ENCODE measurements at regions not wholly inside any gene's neighbourhood (a gene's known extent, or its start where the extent isn't known, plus 50 kb on each side); places are given as distances from the start of the nearest gene placed in this dataset.

- H3K36me3 ChIP-seq (replicated peaks), result no peaks in the 10 kb centered on the region
- in situ Hi-C loops (cut with MboI; ENCODE audit: low sequenced_read_pairs), result no loop called here
- no peak overlapping the region for H3K4me3 ChIP-seq
- H3K27me3 ChIP-seq (ENCODE audit: low read depth), result no peaks in the 10 kb centered on the region
- no peaks in the 10 kb centered on the region for H3K4me1 ChIP-seq
- no peak for DNase-seq (ENCODE audit: low spot score in 2 of 2)
- H3K9me3 ChIP-seq, result no peaks in the 10 kb centered on the region
Observed at GRCh38 chr19:29413435-29413834, 112.4 kb upstream of the VSTM2B start.

DNA sequence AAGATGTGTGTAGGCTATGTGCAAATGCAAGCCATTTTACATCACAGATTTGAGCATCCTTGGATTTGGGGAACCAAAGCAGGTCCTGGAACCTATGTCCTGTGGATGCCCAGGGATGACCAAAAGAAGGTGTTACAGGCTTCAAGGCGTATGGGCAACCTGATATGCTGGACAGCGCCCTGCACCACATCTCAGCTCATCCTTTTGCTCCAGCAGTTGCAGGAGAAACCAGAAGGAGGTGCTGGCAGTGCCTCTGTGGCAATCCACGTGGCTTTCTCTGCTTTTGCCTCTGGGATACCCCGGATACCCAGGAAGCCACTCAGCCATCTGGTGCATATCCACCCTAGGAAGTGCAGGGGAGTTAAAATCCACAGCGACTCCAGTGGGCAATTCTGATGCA, 110.3 kb upstream of the VSTM2B start:
- H3K4me3 ChIP-seq, result no peak overlapping the region
- in situ Hi-C loops (cut with MboI; ENCODE audit: low sequenced_read_pairs), result no loop called here
- no peaks in the 10 kb centered on the region for H3K27me3 ChIP-seq (ENCODE audit: low read depth)
- no peak for DNase-seq (ENCODE audit: low spot score in 2 of 2)
- H3K9me3 ChIP-seq, result no peaks in the 10 kb centered on the region
- H3K4me1 ChIP-seq, result no peaks in the 10 kb centered on the region
- no peaks in the 10 kb centered on the region for H3K36me3 ChIP-seq (replicated peaks)

- H3K36me3 ChIP-seq (replicated peaks), result no peaks in the 10 kb centered on the region
- no peak for DNase-seq (ENCODE audit: low spot score in 2 of 2)
- no peaks in the 10 kb centered on the region for H3K4me1 ChIP-seq
- no peaks in the 10 kb centered on the region for H3K27me3 ChIP-seq (ENCODE audit: low read depth)
- H3K4me3 ChIP-seq, result no peak overlapping the region
- H3K9me3 ChIP-seq, result no peaks in the 10 kb centered on the region
- in situ Hi-C loops (cut with MboI; ENCODE audit: low sequenced_read_pairs), result no loop called here
Observed at GRCh38 chr19:29417048-29417447, 108.7 kb upstream of the VSTM2B start.

DNA sequence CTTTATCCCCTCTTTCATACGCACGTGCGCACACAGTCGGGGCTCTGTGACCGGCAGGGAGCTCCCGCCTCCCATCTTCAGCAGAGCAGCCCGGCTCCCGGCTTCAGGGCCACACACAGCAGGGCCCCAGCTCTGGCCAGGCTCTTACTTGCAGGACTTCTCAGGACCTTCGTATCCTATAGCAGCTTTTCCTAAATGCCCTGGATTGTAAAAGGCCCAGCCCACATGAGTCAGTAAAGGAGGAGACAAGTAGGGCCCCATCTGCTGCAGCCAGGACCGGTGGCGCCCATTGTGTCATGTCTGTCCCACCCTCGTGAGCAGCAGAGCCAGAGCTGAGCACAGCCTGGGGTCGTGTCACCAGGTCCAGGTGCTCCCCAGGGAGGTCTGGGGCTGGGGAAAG, 107.6 kb upstream of the VSTM2B start:
- H3K27me3 ChIP-seq (ENCODE audit: low read depth), result no peaks in the 10 kb centered on the region
- in situ Hi-C loops (cut with MboI; ENCODE audit: low sequenced_read_pairs), result no loop called here
- no peaks in the 10 kb centered on the region for H3K36me3 ChIP-seq (replicated peaks)
- H3K4me3 ChIP-seq, result no peak overlapping the region
- H3K4me1 ChIP-seq, result no peaks in the 10 kb centered on the region
- DNase-seq (ENCODE audit: low spot score in 2 of 2), result no peak
- no peaks in the 10 kb centered on the region for H3K9me3 ChIP-seq

DNA sequence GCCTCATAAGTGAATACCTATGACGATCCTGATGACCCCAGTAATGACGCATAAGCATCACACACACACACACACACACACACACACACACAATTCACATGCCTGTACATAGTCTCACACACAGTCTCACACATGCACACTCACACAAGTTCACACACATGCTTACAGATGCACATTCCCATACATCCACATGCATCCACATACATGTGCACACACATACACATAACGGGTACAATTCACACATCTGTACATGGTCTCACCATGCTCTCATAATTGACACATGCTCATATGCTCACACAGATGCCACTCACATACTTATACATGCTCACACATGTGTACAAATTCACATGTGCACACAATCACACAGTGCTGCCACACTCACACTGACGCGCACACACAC, 105.7 kb upstream of the VSTM2B start:
- H3K27me3 ChIP-seq (ENCODE audit: low read depth), result no peaks in the 10 kb centered on the region
- no peaks in the 10 kb centered on the region for H3K9me3 ChIP-seq
- DNase-seq (ENCODE audit: low spot score in 2 of 2), result no peak
- no peaks in the 10 kb centered on the region for H3K36me3 ChIP-seq (replicated peaks)
- no peak overlapping the region for H3K4me3 ChIP-seq
- in situ Hi-C loops (cut with MboI; ENCODE audit: low sequenced_read_pairs), result no loop called here
- no peaks in the 10 kb centered on the region for H3K4me1 ChIP-seq

GRCh38 chr19:29420482-29421195, 105.2 kb upstream of the VSTM2B start:
- no peaks in the 10 kb centered on the region for H3K27me3 ChIP-seq (ENCODE audit: low read depth)
- H3K36me3 ChIP-seq (replicated peaks), result no peaks in the 10 kb centered on the region
- in situ Hi-C loops (cut with MboI; ENCODE audit: low sequenced_read_pairs), result no loop called here
- no peaks in the 10 kb centered on the region for H3K4me1 ChIP-seq
- no peaks in the 10 kb centered on the region for H3K9me3 ChIP-seq
- no peak overlapping the region for H3K4me3 ChIP-seq
- no peak for DNase-seq (ENCODE audit: low spot score in 2 of 2)

- no peaks in the 10 kb centered on the region for H3K36me3 ChIP-seq (replicated peaks)
- no peaks in the 10 kb centered on the region for H3K27me3 ChIP-seq (ENCODE audit: low read depth)
- no peak for DNase-seq (ENCODE audit: low spot score in 2 of 2)
- no peak overlapping the region for H3K4me3 ChIP-seq
- H3K9me3 ChIP-seq, result no peaks in the 10 kb centered on the region
- in situ Hi-C loops (cut with MboI; ENCODE audit: low sequenced_read_pairs), result no loop called here
- no peaks in the 10 kb centered on the region for H3K4me1 ChIP-seq
Observed at GRCh38 chr19:29421196-29421545, 104.6 kb upstream of the VSTM2B start.

- H3K4me1 ChIP-seq, result no peaks in the 10 kb centered on the region
- H3K4me3 ChIP-seq, result no peak overlapping the region
- DNase-seq (ENCODE audit: low spot score in 2 of 2), result no peak
- in situ Hi-C loops (cut with MboI; ENCODE audit: low sequenced_read_pairs), result no loop called here
- no peaks in the 10 kb centered on the region for H3K27me3 ChIP-seq (ENCODE audit: low read depth)
- no peaks in the 10 kb centered on the region for H3K9me3 ChIP-seq
- H3K36me3 ChIP-seq (replicated peaks), result no peaks in the 10 kb centered on the region
Observed at GRCh38 chr19:29422047-29422446, 103.7 kb upstream of the VSTM2B start.

DNA sequence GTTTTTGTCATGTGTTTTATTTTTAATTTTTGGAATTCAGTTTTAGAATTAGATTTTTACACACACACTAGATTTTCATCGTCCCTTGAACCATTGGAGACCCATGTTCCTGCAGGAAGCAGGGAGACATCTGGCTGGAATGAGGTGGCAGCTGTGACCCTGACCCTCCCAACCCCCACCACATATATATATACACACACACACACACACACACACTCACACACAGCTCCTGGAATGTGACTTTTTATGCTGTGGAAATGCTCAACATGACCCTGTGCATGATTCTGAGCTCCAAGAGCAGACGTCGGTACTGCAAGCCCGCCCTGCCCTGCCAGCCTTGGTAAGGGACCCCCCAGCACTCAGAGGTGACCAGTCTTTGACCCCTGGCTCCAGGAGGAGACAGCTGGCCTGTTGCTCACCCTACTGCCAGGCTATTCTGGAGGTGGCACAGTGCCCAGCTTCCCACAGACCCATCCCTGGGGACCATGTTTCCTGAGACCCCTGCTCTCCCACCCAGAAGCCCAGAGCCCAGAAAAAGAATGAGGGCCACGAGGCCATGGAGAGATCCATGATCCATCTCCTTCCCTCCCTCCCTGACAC, 103.2 kb upstream of the VSTM2B start:
- H3K9me3 ChIP-seq, result no peaks in the 10 kb centered on the region
- no peaks in the 10 kb centered on the region for H3K36me3 ChIP-seq (replicated peaks)
- DNase-seq (ENCODE audit: low spot score in 2 of 2), result no peak
- in situ Hi-C loops (cut with MboI; ENCODE audit: low sequenced_read_pairs), result no loop called here
- no peaks in the 10 kb centered on the region for H3K4me1 ChIP-seq
- no peak overlapping the region for H3K4me3 ChIP-seq
- no peaks in the 10 kb centered on the region for H3K27me3 ChIP-seq (ENCODE audit: low read depth)

GRCh38 chr19:29428071-29428470, 97.7 kb upstream of the VSTM2B start:
- in situ Hi-C loops (cut with MboI; ENCODE audit: low sequenced_read_pairs), result no loop called here
- no peaks in the 10 kb centered on the region for H3K36me3 ChIP-seq (replicated peaks)
- no peaks in the 10 kb centered on the region for H3K9me3 ChIP-seq
- H3K4me1 ChIP-seq, result no peaks in the 10 kb centered on the region
- H3K27me3 ChIP-seq (ENCODE audit: low read depth), result no peaks in the 10 kb centered on the region
- DNase-seq (ENCODE audit: low spot score in 2 of 2), result no peak
- no peak overlapping the region for H3K4me3 ChIP-seq

- H3K36me3 ChIP-seq (replicated peaks), result no peaks in the 10 kb centered on the region
- no peaks in the 10 kb centered on the region for H3K27me3 ChIP-seq (ENCODE audit: low read depth)
- no peak overlapping the region for H3K4me3 ChIP-seq
- H3K9me3 ChIP-seq, result no peaks in the 10 kb centered on the region
- DNase-seq (ENCODE audit: low spot score in 2 of 2), result no peak
- in situ Hi-C loops (cut with MboI; ENCODE audit: low sequenced_read_pairs), result no loop called here
- H3K4me1 ChIP-seq, result no peaks in the 10 kb centered on the region
Observed at GRCh38 chr19:29429021-29429420, 96.8 kb upstream of the VSTM2B start.

DNA sequence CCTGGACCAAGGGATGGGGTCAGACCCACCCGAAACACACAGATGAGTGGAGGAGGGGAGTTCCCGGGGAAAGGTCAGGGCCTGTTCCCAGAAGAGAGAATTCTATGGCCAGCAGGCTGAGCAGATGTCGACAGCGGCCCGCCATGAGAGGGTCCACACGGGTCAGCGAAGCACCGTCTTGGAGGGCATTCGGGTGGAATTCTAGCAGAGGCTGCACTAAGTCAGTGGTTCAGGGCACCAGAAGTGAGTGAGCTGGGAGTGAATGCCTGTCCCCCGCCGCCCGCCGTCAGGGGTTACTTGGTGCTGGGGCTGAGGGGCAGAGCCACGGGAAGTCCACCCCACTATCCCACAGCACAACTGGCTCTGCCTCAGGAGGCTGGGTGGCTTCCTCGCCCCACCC, 96.2 kb upstream of the VSTM2B start:
- Histone ChIP-seq H3K9me3 (no peaks in the 10 kb centered on the region), H3K4me1 (no peaks in the 10 kb centered on the region), H3K36me3 (replicated peaks) (no peaks in the 10 kb centered on the region), H3K27me3 (ENCODE audit: low read depth) (no peaks in the 10 kb centered on the region), H3K4me3 (no peak overlapping the region)
- in situ Hi-C loops (cut with MboI; ENCODE audit: low sequenced_read_pairs), result no loop called here
- no peak for DNase-seq (ENCODE audit: low spot score in 2 of 2)

- DNase-seq (ENCODE audit: low spot score in 2 of 2), result no peak
- Histone ChIP-seq H3K4me3 (no peak overlapping the region), H3K9me3 (no peaks in the 10 kb centered on the region), H3K27me3 (ENCODE audit: low read depth) (no peaks in the 10 kb centered on the region), H3K4me1 (no peaks in the 10 kb centered on the region), H3K36me3 (replicated peaks) (no peaks in the 10 kb centered on the region)
- in situ Hi-C loops (cut with MboI; ENCODE audit: low sequenced_read_pairs), result no loop called here
Observed at GRCh38 chr19:29431332-29431731, 94.5 kb upstream of the VSTM2B start.

DNA sequence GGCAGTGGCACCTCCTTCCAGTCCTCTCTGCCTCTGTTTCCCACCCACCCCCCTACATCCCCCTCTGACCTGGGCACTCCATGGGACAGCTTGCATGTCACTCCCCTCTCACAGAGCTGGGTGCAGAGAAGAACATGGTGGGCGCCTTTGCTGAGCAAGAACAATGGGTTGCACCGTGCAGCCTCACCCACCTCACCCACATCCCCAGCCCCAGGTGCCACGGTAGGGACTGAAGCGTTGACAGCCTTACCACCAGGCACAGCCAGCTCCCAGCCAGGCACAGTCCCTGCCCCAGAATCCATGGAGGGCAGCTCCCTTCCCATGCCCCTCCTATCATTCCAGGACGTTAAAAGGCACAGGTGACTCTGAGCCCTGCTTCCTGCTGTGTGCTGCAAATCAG, 93.1 kb upstream of the VSTM2B start:
- in situ Hi-C loops (cut with MboI; ENCODE audit: low sequenced_read_pairs), result no loop called here
- no peak for DNase-seq (ENCODE audit: low spot score in 2 of 2)
- no peaks in the 10 kb centered on the region for H3K27me3 ChIP-seq (ENCODE audit: low read depth)
- no peak overlapping the region for H3K4me3 ChIP-seq
- no peaks in the 10 kb centered on the region for H3K4me1 ChIP-seq
- H3K9me3 ChIP-seq, result no peaks in the 10 kb centered on the region
- H3K36me3 ChIP-seq (replicated peaks), result no peaks in the 10 kb centered on the region

DNA sequence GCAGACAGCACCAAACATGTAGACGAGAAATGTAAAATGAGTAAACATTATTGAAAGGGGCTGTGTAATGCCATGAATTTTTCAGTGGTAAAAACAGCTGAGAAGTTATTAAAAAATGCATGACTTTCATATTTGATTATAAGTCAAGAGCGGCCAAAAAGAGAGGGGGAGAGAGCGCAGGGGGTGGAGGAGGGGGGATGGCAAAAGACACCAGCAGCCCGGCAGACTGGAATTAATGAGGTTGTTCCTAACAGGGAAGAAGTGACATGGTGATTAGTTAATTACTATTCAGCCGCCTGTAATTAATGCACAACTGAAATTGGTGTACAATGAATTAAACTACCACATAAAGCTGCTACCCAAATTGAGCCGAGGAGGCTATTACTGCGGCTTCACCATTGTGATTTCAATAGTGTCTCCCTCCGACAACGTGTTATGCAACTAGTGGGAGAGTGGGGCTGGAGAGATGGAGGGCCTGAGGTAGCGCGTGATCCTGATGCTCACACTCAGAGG, 89.1 kb upstream of the VSTM2B start:
- in situ Hi-C loops (cut with MboI; ENCODE audit: low sequenced_read_pairs), result no loop called here
- Histone ChIP-seq H3K4me1 (no peaks in the 10 kb centered on the region), H3K36me3 (replicated peaks) (no peaks in the 10 kb centered on the region), H3K9me3 (no peaks in the 10 kb centered on the region), H3K27me3 (ENCODE audit: low read depth) (no peaks in the 10 kb centered on the region), H3K4me3 (no peak overlapping the region)
- DNase-seq (ENCODE audit: low spot score in 2 of 2), result no peak

Data from HAP-1 (cell line).